Left renal pelvis (tissue), 4 donors: ENCODE measurements at regions not wholly inside any gene's neighbourhood (a gene's known extent, or its start where the extent isn't known, plus 50 kb on each side); places are given as distances from the start of the nearest gene placed in this dataset.

Experiments
- DNase-seq, 4 donors: peaks; one replicate each; pipeline ENCODE4 v3.0.0-alpha.2; 2013; ENCODE audit warnings: low read depth in 4 of 4, low spot score in 3 of 4

DNA sequence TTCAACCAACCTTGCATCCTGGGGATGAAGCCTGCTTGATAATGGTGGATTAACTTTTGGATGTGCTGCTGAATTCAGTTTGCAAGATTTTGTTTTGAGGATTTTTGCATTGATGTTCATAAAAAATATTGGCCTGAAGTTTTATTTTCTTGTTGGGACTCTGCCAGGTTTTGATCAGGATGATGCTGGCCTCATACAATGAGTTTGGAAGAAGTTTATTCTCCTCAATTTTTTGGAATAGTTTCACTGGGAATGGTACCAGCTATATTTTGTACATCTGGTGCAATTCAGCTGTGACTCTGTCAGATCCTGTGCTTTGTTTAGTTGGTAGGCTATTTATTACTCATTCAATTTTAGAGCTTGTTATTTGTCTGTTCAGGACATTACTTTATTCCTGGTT is 340.3 kb upstream of the TRAM1L1 start:
- DNase-seq: no peak

DNA sequence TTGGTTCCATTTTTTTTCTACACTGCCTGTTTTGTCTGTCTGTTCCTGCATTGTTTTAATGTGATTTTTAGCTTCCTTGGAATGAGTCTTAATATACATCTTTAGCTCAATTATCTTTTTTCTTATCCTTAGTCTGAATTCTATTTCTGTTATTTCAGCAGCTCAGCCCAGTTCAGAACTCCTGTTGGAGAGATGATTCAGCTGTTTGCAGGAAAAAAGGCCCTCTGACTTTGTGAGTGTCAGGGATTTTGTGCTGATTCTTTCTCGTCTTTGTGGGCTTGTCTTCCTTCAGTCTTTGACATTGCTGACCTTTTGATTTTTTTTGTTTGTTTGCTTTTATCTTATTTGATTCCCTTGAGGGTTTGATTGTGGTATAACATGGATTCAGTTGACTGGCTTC is 343.2 kb upstream of the TRAM1L1 start:
- DNase-seq: no peak

DNA sequence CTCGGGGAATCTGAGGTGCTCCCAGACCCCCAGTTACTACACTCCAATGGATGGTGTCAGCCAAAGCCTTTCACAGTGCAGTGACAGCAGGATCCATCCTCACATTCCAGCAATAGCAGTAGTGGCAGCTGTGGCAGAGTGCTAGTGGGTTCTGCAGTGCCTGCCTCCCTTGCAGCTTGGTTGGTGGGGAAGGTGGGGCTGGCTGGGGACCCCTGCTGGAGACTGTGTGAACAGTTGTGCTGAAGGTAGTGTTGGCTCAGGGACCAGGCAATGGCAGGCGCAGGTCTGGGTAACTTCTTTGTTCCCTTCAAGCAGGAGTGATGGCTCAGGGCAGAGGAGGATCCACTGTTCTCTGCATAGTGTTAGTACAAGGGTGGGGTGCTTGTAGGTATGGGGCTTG is 343.7 kb upstream of the TRAM1L1 start:
- DNase-seq: no peak

DNA sequence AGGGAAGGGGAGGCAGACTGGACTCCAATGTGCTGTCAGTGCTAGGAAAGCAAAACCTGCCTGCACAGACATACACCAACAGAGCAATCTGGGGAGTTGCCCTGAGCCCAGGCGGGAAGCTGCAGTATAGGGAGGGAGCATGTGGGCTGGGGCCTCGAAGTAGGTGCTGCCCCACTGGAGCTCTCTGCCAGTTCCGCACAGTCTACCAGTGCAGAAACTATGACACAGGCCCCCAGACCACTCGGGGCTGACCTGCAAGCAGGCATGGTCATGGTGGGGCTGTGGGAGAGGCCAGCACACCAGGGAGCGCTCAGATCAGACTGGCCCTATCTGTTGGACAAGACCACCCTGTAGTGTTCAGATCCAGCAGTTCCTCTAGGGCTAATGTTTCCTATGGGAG is 344.1 kb upstream of the TRAM1L1 start:
- no peak for DNase-seq

DNA sequence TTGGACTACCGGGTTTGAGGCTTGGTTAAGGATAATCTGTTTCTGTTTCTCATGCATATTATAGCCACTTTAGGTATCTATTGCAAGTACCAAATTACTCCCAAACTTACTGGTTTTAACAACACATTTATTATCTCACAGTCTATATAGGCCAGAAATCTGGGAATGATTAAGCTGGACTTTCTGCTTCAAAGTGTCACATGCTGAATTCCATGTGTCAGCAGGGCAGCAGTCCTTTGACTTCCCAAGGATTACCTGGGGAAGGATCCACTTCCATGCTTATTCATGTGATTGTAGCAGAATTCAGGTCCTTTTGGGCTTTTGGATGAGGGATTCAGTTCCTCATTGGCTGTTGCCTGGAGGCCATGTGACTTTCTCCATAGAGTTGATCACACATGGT is 349.0 kb upstream of the TRAM1L1 start:
- no peak for DNase-seq

DNA sequence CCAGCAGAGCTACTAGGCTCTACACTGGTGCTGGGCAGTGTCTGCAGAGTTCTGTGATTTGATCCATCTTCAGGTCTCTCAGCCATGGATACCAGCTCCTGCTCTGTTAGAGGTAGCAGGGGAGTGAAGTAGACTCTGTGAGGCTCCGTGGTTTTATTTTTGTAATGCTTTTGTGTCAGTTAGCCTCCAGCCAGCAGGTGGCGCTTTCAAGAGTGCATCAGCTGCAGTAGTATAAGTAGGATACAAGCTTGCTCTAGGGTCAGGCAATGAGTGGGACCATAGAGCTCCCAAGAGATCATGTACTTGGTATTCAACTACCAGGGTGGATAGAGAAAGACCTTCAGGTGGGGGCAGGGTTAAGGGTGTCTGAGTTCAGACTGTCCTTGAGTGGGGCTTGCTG is 362.5 kb upstream of the TRAM1L1 start:
- no peak for DNase-seq

DNA sequence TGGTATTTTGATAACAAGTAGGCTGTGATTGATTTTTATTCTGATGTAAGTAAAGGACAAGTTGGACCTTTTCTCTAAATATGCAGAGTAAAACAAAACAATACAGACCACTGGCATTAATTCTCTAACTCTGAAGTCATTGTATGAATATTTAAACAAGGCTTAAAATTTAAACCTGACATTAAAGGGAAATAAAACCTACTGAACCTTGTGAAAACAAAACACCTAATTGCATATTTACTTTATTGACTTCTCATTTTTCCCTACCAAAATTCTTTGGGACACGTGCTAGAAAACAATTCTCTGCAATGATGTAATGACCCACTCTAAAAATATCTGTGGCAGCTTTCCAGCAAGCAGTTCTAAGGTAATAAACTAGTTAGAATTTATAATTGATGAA is 369.7 kb upstream of the TRAM1L1 start:
- DNase-seq: no peak

DNA sequence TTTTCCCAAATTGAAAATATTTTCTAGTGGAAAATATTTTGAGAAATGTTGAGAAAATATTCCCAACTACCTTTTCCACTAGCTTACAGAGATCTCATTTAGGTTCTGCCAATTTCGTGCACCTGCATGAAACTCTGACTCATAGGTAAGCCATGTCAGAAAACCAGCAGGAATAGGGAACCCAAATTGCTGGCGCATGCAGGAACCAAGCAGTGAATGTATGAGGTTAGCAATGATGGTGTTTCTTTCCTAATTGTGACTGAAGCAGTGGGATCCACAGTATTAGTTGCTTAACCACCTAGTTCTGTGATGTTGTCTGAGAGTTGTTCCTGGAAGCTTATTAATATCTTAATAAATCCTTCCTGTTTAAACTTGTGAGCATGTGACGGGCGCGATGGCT is 381.0 kb upstream of the TRAM1L1 start:
- no peak for DNase-seq

DNA sequence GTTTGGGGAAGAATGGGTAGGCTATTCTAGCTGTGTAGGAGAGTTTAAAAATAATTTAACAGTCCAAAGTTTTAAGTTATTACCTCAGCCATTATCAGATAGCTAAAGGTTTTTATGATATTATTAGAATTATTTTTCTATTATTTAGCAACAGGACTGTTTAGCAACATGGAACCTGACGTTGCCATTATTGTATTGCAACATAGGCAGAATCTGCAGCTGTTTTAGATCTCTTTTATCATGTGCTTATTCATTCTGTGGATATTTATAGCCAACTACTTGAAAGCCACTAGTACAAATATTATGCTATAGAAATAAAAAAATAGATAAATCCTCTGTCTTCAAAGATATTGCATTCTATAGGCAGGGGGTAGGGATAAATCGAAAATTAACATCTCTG is 382.0 kb upstream of the TRAM1L1 start:
- DNase-seq: no peak

DNA sequence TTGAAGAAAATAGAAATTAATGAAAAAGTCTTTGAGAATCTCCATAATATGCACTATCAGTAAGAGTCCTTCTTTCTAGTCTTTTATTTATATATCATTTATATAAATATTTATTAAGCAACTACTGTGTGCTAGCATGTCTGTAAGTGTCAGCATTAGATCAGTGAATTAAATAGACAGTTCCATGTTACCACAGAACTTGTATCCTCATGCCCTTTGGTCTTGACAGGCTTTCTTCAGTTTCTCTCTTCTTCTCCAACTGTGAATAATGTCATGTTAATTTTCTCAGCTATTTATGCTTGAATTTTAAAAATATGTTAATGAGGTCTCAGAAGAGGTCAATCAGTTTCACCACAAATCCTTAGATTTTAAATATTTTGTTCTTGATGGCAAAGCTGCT is 389.6 kb upstream of the TRAM1L1 start:
- DNase-seq: no peak

DNA sequence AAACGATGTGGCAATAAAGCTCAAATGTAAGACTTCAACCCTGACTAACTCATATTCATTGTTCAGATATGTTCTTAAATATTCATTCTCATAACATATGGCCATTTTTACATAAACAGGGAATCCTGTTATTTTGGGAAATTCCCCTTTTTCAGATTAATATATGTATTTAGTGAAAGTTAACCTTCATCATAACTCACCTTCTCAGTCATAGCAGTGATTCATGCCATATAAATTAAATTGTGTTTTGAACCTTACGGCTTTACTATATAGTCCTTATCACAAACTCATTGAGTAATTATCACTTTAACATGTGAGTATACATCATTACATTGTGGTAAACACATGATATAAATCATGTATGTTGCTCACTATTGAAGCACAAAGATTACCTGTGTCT is 392.5 kb upstream of the TRAM1L1 start:
- no peak for DNase-seq

DNA sequence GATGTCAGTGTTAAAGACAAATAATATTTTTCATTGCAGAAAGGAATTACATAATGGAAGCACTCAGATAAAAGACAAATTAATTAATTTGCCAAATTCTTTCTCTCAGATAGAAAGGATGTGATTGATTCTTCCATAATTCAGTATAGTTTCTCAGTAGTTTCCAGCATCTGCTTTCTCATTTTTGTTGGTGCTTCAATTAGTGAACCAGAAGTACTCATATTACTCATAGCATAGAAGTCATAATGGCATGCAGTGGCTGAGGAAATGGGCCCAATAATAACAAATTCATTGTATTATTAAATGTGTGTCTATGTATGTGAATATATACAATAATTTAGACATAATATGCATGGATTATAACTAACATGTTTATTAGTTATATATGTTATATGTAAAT is 393.3 kb upstream of the TRAM1L1 start:
- DNase-seq: no peak

DNA sequence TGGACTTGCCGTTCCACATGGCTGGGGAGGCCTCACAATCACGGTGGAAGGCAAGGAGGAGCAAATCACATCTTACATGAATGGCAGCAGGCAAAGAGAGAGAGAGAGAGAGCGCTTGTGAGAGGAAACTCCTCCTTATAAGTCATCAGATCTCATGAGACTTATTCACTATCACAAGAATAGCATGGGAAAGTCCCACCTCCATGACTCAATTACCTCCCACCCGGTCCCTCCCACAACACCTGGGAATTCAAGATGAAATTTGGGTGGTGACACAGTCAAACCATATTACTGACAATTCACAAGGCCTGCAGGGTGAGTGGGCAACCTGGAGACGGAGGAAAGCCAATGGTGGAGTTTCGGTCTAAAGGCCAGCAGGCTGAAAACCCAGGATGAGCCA is 394.3 kb upstream of the TRAM1L1 start:
- DNase-seq: no peak

DNA sequence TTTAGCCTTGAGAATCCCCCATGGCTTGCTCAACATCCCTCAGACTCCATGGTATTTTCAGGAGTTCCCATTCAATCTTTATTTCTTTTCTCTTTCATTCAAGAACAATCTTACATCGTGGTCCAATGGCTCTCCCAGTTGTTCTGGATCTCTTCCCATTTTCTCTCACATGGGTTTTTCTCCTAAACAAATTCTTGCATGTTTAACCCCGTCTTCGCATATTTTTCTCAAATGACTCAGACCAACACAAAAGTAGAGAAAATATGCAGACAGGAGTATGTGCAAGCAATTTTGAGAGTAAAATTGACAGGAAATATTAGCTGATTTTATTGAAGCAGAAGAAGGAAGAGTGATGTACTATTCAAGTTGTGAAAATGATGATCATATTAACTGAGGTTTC is 396.4 kb upstream of the TRAM1L1 start:
- no peak for DNase-seq

DNA sequence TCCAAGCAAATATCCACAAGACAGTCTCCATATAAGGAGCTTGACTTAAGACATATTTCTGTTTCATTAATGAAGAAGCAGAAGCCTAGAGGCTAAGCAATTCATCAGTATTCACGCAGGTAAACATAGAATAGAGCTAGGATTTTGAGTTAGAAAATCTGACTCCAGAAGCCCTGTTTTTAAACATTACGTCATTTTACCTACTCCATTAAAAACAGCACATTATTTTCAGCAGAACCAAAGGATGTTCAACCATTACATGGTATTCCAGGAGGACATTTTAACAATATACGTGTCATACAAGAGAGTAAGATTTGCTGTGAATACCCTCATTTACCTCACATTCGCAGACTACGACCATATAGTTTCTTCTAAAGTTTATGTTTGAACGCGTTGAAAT is 403.3 kb upstream of the TRAM1L1 start:
- DNase-seq: no peak

DNA sequence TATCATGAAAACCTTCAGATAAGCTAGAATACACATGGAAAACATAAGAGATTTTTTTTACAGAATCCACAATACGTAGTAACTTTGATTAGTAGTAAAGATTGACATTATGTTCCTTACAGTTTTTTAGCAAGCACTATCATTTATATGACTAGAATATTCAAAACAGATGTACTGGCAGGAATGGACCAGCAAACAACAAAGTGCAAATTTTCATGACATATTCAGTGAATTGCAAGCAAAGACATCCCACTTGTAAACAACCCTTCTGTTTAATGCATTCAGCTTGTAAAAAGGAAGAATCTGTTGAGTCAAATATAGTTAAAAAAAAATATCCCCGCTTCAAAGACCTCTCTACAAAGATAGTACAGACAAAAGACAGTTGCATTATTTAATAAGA is 403.7 kb upstream of the TRAM1L1 start:
- no peak for DNase-seq

DNA sequence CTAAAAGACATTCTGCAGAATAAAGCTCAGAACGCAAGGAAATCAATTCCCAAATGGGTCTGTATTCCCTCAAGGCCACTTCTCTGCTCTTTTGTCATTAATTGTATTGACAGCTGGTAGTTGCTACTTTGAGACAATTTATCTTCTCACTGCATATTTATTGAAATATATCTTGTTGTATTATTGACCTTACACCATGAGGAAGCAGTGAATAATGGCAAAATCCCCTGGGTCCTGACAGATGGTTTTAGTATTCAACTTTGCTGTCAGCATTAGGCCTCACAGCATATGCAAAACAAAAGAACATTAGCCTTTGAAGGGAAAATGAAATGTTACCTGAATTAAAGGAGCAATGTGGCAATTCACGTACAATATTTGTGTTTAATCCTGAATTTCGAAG is 406.1 kb upstream of the TRAM1L1 start:
- no peak for DNase-seq

DNA sequence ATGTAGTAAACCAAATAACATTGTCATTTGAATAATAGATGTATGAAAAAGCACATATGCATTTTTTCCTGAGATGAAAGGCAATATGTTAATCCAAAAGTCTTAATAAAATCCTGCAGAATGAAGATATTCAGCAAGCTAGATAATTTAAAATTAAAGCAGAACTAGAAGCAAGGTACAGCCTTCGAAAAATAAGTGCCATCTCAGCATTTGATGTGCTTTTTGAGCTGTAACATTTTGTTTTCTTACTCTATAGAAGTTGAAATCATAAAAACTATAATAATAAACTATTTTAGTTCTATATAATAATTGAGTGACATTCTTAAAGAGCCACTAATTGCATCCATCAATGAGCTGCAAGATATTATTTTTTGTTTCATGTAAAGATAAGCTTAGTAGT is 410.4 kb upstream of the TRAM1L1 start:
- DNase-seq: no peak

DNA sequence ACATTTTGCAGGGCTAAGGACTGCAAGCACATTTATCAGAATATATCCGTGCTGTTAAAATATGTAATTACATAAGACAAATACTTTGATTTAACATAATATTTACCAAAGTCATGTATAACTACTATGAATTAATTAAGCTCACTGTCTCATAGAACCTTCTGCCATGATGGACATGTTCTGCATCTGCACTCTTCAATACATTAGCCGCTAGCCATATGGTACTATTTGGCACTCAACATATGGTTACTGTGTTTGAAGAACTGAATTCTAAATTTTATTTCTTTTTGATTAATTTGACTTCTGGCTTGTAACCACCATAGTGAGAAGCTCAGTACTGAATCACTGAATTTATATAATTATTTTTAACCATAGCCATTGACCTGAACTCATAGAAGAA is 427.0 kb upstream of the TRAM1L1 start:
- DNase-seq: no peak

DNA sequence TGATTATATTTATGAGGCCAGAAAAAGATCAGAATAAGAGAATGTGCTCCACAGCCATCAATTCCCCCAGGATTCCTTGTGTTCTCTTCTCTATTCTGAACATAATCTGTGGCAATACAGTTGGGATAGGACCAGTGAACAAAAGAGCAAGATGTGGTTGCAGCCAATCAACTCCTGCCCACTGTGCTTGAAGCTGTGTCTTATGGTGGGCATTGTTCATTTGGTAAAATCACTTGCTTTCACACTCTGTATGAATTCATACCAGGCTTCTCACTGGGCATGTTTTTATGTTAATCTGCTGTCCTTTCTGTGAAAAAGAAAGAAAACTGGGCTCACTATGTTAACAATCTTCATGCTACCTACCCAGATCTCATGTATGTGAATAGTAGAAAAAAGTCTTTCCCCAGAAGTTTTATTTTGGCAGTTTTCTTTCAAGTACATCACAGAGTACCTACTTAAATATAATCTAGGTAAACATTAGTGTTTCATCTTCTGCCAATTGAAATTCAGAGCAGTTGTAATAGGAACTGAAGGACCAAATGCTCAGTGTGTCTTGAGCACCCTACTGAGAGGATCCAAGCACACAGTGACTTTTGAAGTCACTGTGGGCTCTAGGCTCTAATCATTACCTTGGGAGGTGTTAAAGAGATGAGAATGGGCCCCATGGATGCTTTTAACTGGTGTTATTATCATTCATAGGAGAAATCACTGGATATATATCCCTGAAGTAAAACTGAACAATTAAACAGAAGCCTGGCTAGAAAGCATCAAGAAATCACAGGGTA is 429.2 kb upstream of the TRAM1L1 start:
- DNase-seq: no peak

DNA sequence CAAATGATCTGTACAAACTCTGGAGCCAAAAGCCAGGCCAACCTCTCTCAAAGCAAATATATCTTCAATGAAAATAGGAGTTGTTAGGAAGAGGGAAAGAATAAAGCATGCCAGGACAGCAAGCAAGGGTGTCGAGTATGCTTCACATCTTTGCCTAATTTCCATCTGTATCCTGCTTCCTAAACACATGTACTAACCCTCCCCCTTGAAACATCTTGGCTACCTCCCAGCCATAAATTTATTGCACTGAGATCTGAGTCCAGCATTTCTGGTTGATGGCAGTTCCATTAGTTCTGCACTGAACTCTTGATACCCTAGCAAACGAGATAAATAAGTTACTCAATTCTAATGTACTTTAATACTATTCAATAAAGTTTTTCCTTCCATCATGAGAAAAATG is 430.5 kb upstream of the TRAM1L1 start:
- DNase-seq: no peak

DNA sequence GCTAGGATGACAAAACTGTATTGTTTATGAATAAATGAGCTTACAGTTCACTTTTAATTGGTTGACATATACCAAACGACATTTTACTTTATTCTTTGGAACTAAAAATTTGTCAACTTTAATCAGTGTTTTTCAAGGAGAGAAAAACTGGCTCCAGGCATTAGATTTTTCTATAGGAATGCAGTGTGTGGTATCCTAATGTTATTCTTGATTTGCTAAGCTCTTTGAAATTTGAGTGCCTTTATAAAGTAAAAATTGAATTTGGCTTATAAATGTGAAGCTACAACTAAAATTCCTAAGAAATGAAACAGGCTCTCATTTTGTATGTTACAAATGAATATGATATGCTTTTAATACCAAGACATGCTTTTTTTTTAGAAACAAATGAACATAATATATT is 442.2 kb upstream of the TRAM1L1 start:
- DNase-seq: no peak

DNA sequence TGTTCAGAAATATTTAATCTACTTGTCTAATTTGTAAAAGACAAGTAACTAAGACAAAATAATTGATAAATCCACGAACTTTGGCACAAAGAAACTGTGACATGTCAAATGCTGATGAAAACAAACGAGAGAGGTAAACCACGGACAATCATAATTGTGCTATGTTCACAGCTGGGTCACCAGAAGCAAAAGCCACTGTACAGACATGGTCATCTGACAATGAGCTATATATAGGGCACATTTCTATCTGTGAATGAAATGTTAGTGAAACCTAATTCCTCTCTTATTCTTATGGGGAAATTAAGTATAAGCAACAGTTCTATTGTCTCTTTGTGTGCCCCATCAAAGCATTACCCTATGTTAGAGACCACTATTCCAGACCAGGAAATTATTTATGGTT is 444.0 kb upstream of the TRAM1L1 start:
- no peak for DNase-seq
